ENCODE measurements at regions not wholly inside any gene's neighbourhood (a gene's known extent, or its start where the extent isn't known, plus 50 kb on each side); places are given as distances from the start of the nearest gene placed in this dataset.

DNA sequence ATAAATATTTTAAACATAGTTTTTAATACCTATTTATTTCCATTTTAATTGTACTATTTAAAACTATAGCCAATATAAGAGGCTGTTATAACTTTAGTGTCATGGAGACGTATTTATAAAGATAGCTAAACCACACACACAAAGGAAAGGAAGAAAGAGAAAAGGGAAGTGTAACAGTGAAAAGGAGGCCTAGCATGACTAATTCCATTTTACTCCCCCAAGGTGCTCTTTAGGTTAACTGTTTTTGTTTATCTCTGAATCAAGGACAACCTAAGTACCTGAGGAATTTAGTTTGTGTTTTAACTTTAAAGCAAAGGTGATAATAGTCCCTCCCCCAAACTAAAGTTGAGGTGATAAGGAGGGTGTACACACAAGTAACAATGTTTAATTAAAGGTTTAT lies 1188.9 kb upstream of the C9orf72 start:
- Histone ChIP-seq H3K36me3 (no peaks in the 10 kb centered on the region), H3K27ac (no peak overlapping the region), H3K4me1 (no peaks in the 10 kb centered on the region), H3K27me3 (no peaks in the 10 kb centered on the region), H3K9me3 (no peaks in the 10 kb centered on the region), H3K4me3 (no peak overlapping the region), H3K9ac (ENCODE audit: low read depth in 2 of 2, low read length in 2 of 2) (no peak overlapping the region)
- DNase-seq = no peak
- TF ChIP-seq, protein P1, sequence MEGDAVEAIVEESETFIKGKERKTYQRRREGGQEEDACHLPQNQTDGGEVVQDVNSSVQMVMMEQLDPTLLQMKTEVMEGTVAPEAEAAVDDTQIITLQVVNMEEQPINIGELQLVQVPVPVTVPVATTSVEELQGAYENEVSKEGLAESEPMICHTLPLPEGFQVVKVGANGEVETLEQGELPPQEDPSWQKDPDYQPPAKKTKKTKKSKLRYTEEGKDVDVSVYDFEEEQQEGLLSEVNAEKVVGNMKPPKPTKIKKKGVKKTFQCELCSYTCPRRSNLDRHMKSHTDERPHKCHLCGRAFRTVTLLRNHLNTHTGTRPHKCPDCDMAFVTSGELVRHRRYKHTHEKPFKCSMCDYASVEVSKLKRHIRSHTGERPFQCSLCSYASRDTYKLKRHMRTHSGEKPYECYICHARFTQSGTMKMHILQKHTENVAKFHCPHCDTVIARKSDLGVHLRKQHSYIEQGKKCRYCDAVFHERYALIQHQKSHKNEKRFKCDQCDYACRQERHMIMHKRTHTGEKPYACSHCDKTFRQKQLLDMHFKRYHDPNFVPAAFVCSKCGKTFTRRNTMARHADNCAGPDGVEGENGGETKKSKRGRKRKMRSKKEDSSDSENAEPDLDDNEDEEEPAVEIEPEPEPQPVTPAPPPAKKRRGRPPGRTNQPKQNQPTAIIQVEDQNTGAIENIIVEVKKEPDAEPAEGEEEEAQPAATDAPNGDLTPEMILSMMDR (IDR thresholded peaks at IDR 0.05) = no peak
- intact Hi-C loops (cut with DNase I) = no loop called here

DNA sequence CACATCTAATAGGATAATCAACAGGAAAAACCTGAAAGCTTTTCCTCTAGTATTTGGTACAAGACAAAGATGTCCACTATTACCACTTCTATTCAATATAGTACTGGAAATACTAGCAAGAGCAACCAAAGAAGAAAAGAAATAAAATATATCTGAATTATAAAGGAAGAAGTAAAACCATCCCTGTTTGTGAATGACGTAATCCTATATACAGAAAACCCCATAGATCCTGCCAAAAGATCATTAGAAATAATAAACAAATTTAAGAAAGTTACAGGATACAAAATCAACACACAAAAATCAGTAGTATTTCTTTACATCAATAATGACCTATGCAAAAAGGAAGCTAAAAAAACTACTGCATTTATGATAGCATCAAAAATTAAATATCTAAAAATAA lies 1191.3 kb upstream of the C9orf72 start:
- intact Hi-C loops (cut with DNase I) = no loop called here
- Histone ChIP-seq H3K4me1 (no peaks in the 10 kb centered on the region), H3K4me3 (no peak overlapping the region), H3K9me3 (no peaks in the 10 kb centered on the region), H3K36me3 (no peaks in the 10 kb centered on the region), H3K27ac (no peak overlapping the region), H3K9ac (ENCODE audit: low read depth in 2 of 2, low read length in 2 of 2) (no peak overlapping the region), H3K27me3 (no peaks in the 10 kb centered on the region)
- no peak for DNase-seq
- TF ChIP-seq, protein P1 (IDR thresholded peaks at IDR 0.05) = no peak

DNA sequence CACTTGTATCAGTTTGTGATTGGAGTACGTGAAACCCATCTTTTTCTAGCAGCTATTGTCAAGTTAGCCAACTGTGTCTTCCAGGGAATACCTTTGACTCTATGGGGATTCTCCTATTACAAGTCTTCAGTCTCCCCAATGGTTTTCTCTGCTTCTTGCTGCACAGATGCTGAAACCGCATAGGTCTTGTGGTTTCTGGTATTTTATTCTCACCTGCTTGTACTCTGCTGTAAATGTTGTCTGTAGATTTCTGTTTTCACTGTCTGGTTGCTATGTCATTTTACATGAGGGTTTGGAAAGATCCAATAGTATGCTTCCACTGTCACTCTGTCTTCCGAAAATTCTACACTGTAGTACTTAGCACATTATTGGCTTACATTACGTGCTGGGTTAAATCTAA lies 1196.9 kb upstream of the C9orf72 start:
- Histone ChIP-seq H3K36me3 (no peaks in the 10 kb centered on the region), H3K27ac (no peak overlapping the region), H3K4me3 (no peak overlapping the region), H3K27me3 (no peaks in the 10 kb centered on the region), H3K9ac (ENCODE audit: low read depth in 2 of 2, low read length in 2 of 2) (no peak overlapping the region), H3K9me3 (no peaks in the 10 kb centered on the region), H3K4me1 (no peaks in the 10 kb centered on the region)
- TF ChIP-seq, protein P1 (IDR thresholded peaks at IDR 0.05) = no peak
- no peak for DNase-seq
- intact Hi-C loops (cut with DNase I) = no loop called here

GRCh38 chr9:28770827-28771226 lies 1197.5 kb upstream of the C9orf72 start:
- Histone ChIP-seq H3K4me1 (no peaks in the 10 kb centered on the region), H3K9me3 (no peaks in the 10 kb centered on the region), H3K27ac (no peak overlapping the region), H3K27me3 (no peaks in the 10 kb centered on the region), H3K36me3 (no peaks in the 10 kb centered on the region), H3K9ac (ENCODE audit: low read depth in 2 of 2, low read length in 2 of 2) (no peak overlapping the region), H3K4me3 (no peak overlapping the region)
- no peak for DNase-seq
- intact Hi-C loops (cut with DNase I) = no loop called here
- TF ChIP-seq, protein P1 (IDR thresholded peaks at IDR 0.05) = no peak

- Histone ChIP-seq H3K4me1 (no peaks in the 10 kb centered on the region), H3K36me3 (no peaks in the 10 kb centered on the region), H3K4me3 (no peak overlapping the region), H3K27me3 (no peaks in the 10 kb centered on the region), H3K9me3 (no peaks in the 10 kb centered on the region), H3K9ac (ENCODE audit: low read depth in 2 of 2, low read length in 2 of 2) (no peak overlapping the region), H3K27ac (no peak overlapping the region)
- DNase-seq = no peak
- intact Hi-C loops (cut with DNase I) = no loop called here
- TF ChIP-seq, protein P1 (IDR thresholded peaks at IDR 0.05) = peak; percentile 45
Measured at GRCh38 chr9:28774433-28775235, 1201.4 kb upstream of the C9orf72 start.
